ENCODE measurements at regions not wholly inside any gene's neighbourhood (a gene's known extent, or its start where the extent isn't known, plus 50 kb on each side); places are given as distances from the start of the nearest gene placed in this dataset.

DNA sequence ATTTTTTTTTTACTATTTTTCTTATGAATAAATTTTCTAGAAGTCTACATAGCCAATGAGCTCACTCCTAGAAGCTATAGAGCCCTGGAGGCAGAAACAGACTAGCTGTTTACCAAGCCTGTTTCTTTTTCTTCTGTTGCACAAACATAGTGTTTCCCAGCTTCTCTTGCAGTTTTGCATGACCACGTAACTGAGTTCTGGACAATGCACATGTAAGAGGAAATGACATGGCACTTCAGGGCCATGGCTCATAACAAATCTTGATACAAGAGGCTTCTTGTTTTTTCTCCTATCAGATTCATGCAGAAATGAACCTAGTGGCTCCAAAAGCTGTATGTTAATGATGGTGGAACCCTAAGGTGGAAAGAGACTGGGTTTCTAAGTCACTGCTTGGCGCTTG, 127.4 kb downstream of the ZNF330 start:
- no peaks in the 10 kb centered on the region for H3K36me3 Mint-ChIP-seq (ENCODE audit: low read depth)
- TF ChIP-seq, protein P1, sequence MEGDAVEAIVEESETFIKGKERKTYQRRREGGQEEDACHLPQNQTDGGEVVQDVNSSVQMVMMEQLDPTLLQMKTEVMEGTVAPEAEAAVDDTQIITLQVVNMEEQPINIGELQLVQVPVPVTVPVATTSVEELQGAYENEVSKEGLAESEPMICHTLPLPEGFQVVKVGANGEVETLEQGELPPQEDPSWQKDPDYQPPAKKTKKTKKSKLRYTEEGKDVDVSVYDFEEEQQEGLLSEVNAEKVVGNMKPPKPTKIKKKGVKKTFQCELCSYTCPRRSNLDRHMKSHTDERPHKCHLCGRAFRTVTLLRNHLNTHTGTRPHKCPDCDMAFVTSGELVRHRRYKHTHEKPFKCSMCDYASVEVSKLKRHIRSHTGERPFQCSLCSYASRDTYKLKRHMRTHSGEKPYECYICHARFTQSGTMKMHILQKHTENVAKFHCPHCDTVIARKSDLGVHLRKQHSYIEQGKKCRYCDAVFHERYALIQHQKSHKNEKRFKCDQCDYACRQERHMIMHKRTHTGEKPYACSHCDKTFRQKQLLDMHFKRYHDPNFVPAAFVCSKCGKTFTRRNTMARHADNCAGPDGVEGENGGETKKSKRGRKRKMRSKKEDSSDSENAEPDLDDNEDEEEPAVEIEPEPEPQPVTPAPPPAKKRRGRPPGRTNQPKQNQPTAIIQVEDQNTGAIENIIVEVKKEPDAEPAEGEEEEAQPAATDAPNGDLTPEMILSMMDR (IDR thresholded peaks at IDR 0.05; ENCODE audit: unreplicated experiment in 3 of 3) = no peak
- H3K27ac Mint-ChIP-seq = no peak overlapping the region

DNA sequence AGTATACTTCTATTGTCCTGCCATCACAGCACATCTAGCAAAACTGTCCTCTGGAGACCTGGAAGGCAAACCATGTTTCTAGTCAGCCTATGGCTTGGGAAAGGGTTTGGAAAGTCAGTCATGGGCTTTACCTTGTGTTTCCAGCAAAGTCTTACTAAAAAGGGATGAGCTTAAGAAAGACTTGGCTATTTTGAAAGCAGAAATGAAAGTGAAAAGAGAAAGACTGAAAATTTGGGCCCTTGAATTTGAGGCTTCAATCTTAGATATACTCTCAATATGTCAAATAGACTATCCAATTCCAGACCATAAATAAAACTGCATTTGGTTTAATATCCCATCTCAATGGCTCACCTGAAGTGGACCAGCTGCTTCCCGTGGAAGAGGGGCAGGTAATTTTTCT, 127.9 kb downstream of the ZNF330 start:
- Mint-ChIP-seq H3K4me1 (peaks cover 40% of the 10 kb centered on the region), H3K27me3 (ENCODE audit: low read depth) (peaks cover 16% of the 10 kb centered on the region), H3K36me3 (ENCODE audit: low read depth) (no peaks in the 10 kb centered on the region), H3K27ac (no peak overlapping the region), H3K4me3 (no peak overlapping the region), H3K9me3 (no peaks in the 10 kb centered on the region)
- TF ChIP-seq, protein P1 (IDR thresholded peaks at IDR 0.05; ENCODE audit: unreplicated experiment in 3 of 3) = no peak

More for the DNA sequence above, 127.4 kb downstream of the ZNF330 start:
- Mint-ChIP-seq H3K9me3 (no peaks in the 10 kb centered on the region), H3K4me3 (no peak overlapping the region), H3K27me3 (ENCODE audit: low read depth) (peaks cover 20% of the 10 kb centered on the region), H3K4me1 (peaks cover 36% of the 10 kb centered on the region)

DNA sequence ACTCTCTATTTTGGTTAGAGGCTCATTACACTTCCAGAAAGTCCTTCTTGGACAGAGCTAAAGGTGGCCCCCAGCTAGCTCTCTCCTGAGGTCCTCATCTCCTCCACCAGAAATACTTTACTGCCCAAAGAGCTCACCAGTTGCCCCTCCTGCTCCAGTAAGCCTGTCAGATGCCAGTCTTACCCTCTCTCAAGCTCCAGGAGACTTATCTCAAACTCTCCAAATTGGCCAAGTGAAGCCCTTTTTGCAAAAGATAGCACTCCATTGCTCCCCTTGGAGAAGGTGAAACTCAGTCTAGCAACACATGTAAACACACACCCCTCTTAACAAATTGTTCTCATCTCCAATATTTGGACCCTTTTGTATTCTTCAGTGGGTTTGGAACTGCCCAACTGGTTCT, 128.5 kb downstream of the ZNF330 start:
- H3K9me3 Mint-ChIP-seq = no peaks in the 10 kb centered on the region
- peaks cover 16% of the 10 kb centered on the region for H3K27me3 Mint-ChIP-seq (ENCODE audit: low read depth)
- TF ChIP-seq, protein P1 (IDR thresholded peaks at IDR 0.05; ENCODE audit: unreplicated experiment in 3 of 3) = no peak
- peak overlapping the region in 1 of 3 experiments; percentile 55 for H3K27ac Mint-ChIP-seq
- H3K4me1 Mint-ChIP-seq = peaks cover 42% of the 10 kb centered on the region
- H3K4me3 Mint-ChIP-seq = no peak overlapping the region
- H3K36me3 Mint-ChIP-seq (ENCODE audit: low read depth) = no peaks in the 10 kb centered on the region

DNA sequence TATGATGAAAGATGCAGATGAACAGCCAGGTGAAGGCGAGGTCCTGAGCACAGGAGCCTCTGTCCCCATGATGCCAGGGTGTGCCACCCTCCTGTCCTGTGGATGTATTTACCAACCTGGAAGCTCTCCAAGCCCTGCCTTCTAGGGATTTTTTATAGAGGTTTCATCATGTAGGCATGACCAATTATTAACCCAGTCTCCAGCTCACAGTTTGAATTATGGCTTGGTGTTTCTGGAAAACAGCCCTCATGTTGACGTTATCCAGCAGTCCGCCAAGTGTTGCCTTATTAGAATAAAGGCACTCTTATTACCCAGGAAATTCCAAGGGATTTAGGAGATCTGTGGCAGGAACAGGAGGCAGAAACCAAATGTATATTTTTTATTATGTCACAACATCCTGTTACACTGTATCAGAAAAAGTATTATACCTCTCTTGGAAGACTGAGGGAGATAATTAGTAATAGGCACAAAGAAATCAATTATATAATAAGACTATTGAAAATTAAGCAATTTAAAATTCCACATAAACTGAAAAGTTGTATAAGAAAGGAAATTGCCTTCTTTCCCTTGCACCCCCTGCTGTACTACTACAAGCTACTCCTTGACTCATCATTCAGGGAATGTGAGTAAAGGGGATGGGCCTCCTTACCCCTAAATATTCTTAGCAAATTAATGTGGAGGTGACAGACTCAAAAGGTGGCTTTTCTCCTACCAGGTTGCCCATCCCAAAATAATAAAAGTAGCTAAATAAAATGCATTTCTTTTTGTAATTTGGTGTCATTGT, 129.6 kb downstream of the ZNF330 start:
- Mint-ChIP-seq H3K9me3 (no peaks in the 10 kb centered on the region), H3K36me3 (ENCODE audit: low read depth) (no peaks in the 10 kb centered on the region), H3K4me3 (no peak overlapping the region), H3K27ac (peak overlapping the region in 2 of 3 experiments; percentile 55 to 71), H3K27me3 (ENCODE audit: low read depth) (peaks cover 16% of the 10 kb centered on the region), H3K4me1 (peaks cover 42% of the 10 kb centered on the region)
- TF ChIP-seq, protein P1 (IDR thresholded peaks at IDR 0.05; ENCODE audit: unreplicated experiment in 3 of 3) = no peak

DNA sequence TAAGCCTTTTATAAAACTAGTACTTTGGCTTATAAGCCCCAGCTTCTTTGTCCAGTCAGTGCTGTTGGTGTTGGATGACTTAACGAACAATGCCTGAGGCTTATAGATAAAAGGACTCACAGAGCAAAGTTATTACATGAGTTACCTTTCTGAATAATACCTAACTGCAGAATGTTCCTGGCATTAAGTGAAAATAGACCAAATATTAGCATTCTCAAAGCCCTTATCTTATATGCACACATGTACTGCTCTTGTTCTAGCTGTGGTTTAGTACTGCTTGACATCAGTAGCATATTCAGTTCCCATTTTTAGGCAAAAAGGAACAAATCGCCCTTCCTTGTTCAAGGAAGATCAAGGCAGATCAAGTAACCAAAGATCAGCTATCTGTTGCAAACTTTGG, 131.6 kb downstream of the ZNF330 start:
- Mint-ChIP-seq H3K36me3 (ENCODE audit: low read depth) (no peaks in the 10 kb centered on the region), H3K4me3 (no peak overlapping the region), H3K4me1 (peaks cover 35% of the 10 kb centered on the region), H3K27ac (peak overlapping the region in 2 of 3 experiments; percentile 38 to 48), H3K9me3 (no peaks in the 10 kb centered on the region), H3K27me3 (ENCODE audit: low read depth) (peaks cover 16% of the 10 kb centered on the region)
- TF ChIP-seq, protein P1 (IDR thresholded peaks at IDR 0.05; ENCODE audit: unreplicated experiment in 3 of 3) = no peak
